SK-N-SH (cell line): ENCODE measurements at regions not wholly inside any gene's neighbourhood (a gene's known extent, or its start where the extent isn't known, plus 50 kb on each side); places are given as distances from the start of the nearest gene placed in this dataset.

Experiments used
- CTCF ChIA-PET: fragments of 300-600, 350-600 bp; formaldehyde crosslinking; extraction: SDS; loops from one replicate; lab custom pipeline; 2021; lab: Yijun Ruan, JAX
- POLR2A ChIA-PET: fragments of 350-600 bp; sonication (Branson Sonifier 250); formaldehyde crosslinking; extraction: SDS; loops from one replicate; lab custom pipeline; 2020; ENCODE audit warnings: antibody characterized with exemption, inconsistent platforms; lab: Yijun Ruan, JAX
- DNase-seq: peaks from one replicate; pipeline ENCODE4 v3.0.0; 2012
- H2AFZ ChIP-seq: fragments of 200-600 bp; sonication (generic); 2 replicates; pipeline ENCODE4 v1.8.1; 2016; ENCODE audit warnings: antibody characterized with exemption, mild to moderate bottlenecking, low read depth
- H3F3A ChIP-seq: fragments of 200-600 bp; sonication (generic); replicated peaks from 2 replicates; pipeline ENCODE3; 2016; ENCODE audit warnings: antibody characterized with exemption, mild to moderate bottlenecking; ENCODE audit not compliant: insufficient read depth
- H3K27ac ChIP-seq, 2 experiments: fragments of 200-500 bp in 1 of 2; fragments of 200-600 bp in 1 of 2; sonication (Bioruptor generic) in 1 of 2; sonication (generic), shearing (Covaris generic) in 1 of 2; 2 replicates each; pipeline versions ENCODE4 v1.5.1 to v1.6.1; 2014 to 2016; ENCODE audit warnings: low read depth in 2 of 2, inconsistent platforms in 1 of 2, low read length in 1 of 2, mild to moderate bottlenecking in 1 of 2, mixed read lengths in 1 of 2
- H3K27me3 ChIP-seq: fragments of 200-600 bp; sonication (generic), shearing (Covaris generic); 2 replicates; pipeline ENCODE4 v1.6.1; 2016; ENCODE audit warnings: mixed run types; ENCODE audit not compliant: insufficient read depth
- H3K36me3 ChIP-seq, 2 experiments: fragments of 200-500 bp in 1 of 2; fragments of 200-600 bp in 1 of 2; sonication (Bioruptor generic) in 1 of 2; sonication (generic) in 1 of 2; replicated peaks in 1 of 2; 2 replicates each; pipeline versions ENCODE3 to v1.5.1; 2014 to 2016; ENCODE audit warnings: low read length in 1 of 2, mild to moderate bottlenecking in 1 of 2; ENCODE audit not compliant: insufficient read depth in 2 of 2, control insufficient read depth in 1 of 2
- H3K4me1 ChIP-seq, 2 experiments: fragments of 200-500 bp in 1 of 2; fragments of 200-600 bp in 1 of 2; sonication (Bioruptor generic) in 1 of 2; sonication (generic), shearing (Covaris generic) in 1 of 2; 2 replicates each; pipeline versions ENCODE4 v1.5.1 to v1.6.1; 2014 to 2016; ENCODE audit warnings: low read depth in 1 of 2, low read length in 1 of 2, mixed run types in 1 of 2; ENCODE audit not compliant: insufficient read depth in 2 of 2, control insufficient read depth in 1 of 2
- H3K4me2 ChIP-seq: fragments of 200-600 bp; sonication (generic), shearing (Covaris generic); 2 replicates; pipeline ENCODE4 v1.6.1; 2017; ENCODE audit warnings: mixed run types
- H3K4me3 ChIP-seq, 2 experiments: fragments of 200-500 bp in 1 of 2; fragments of 200-600 bp in 1 of 2; sonication (Bioruptor generic) in 1 of 2; sonication (generic), shearing (Covaris generic) in 1 of 2; 2 replicates each; pipeline versions ENCODE4 v1.5.1 to v1.8.1; 2014 to 2016; ENCODE audit warnings: low read depth in 2 of 2, inconsistent platforms in 1 of 2, low read length in 1 of 2, mild to moderate bottlenecking in 1 of 2, mixed read lengths in 1 of 2, moderate library complexity in 1 of 2
- H3K79me2 ChIP-seq: fragments of 200-600 bp; sonication (generic); 2 replicates; pipeline ENCODE4 v1.8.1; 2017; ENCODE audit warnings: mild to moderate bottlenecking; ENCODE audit not compliant: insufficient read depth
- H3K9ac ChIP-seq: fragments of 200-600 bp; sonication (generic); 2 replicates; pipeline ENCODE4 v1.6.1; 2017; ENCODE audit warnings: mixed run types
- H3K9me2 ChIP-seq: fragments of 200-600 bp; sonication (generic); 2 replicates; pipeline ENCODE4 v1.6.1; 2017; ENCODE audit warnings: mixed run types
- H3K9me3 ChIP-seq: fragments of 200-600 bp; sonication (generic); 2 replicates; pipeline ENCODE4 v1.6.1; 2017; ENCODE audit warnings: mixed run types, mild to moderate bottlenecking, moderate library complexity
- H4K20me1 ChIP-seq: fragments of 200-600 bp; sonication (generic); 2 replicates; pipeline ENCODE4 v1.6.1; 2017; ENCODE audit warnings: mild to moderate bottlenecking, mixed run types; ENCODE audit not compliant: insufficient read depth
- CHD2 ChIP-seq: fragments of 150-350 bp; IDR thresholded peaks from 2 replicates; pipeline ENCODE4 v1.6.1; 2018; ENCODE audit warnings: low read length; ENCODE audit not compliant: partially characterized antibody
- EP300 ChIP-seq, 2 experiments: IDR thresholded peaks; 2 replicates each; pipeline versions ENCODE4 v1.4.0 to v1.6.1; 2012; ENCODE audit warnings: borderline replicate concordance in 1 of 2, low read depth in 1 of 2, low read length in 1 of 2
- EZH2phosphoT487 ChIP-seq: fragments of 200-600 bp; sonication (generic); IDR thresholded peaks from 2 replicates; pipeline ENCODE4 v1.6.1; 2017; ENCODE audit warnings: low read depth, mixed run types, mild to moderate bottlenecking, antibody characterized with exemption, moderate library complexity, borderline replicate concordance
- GATA2 ChIP-seq: sonication (generic); formaldehyde crosslinking; IDR thresholded peaks from 2 replicates; pipeline ENCODE4 v1.5.0; 2020; ENCODE audit warnings: mild to moderate bottlenecking, missing genetic modification reagents
- JUND ChIP-seq: IDR thresholded peaks from 2 replicates; pipeline ENCODE4 v1.4.0; 2012
- MXI1 ChIP-seq: IDR thresholded peaks from 2 replicates; pipeline ENCODE4 v1.6.1; 2012; ENCODE audit warnings: mild to moderate bottlenecking, low read depth, low read length, improper control_type of control experiment
- POLR2AphosphoS5 ChIP-seq: IDR thresholded peaks from 2 replicates; pipeline ENCODE4 v1.6.1; 2012; ENCODE audit warnings: low read depth, low read length
- RAD21 ChIP-seq: IDR thresholded peaks from 2 replicates; pipeline ENCODE4 v1.6.1; 2012; ENCODE audit warnings: mild to moderate bottlenecking, low read length
- RCOR1 ChIP-seq: fragments of 150-350 bp; IDR thresholded peaks from 2 replicates; pipeline ENCODE4 v1.6.1; 2017; ENCODE audit warnings: antibody characterized with exemption, low read length
- TAF1 ChIP-seq: IDR thresholded peaks from 2 replicates; pipeline ENCODE4 v1.6.1; 2012; ENCODE audit warnings: low read depth, mild to moderate bottlenecking, low read length, moderate library complexity, borderline replicate concordance
- TCF12 ChIP-seq: IDR thresholded peaks from 2 replicates; pipeline ENCODE4 v1.4.0; 2012
- TEAD4 ChIP-seq: IDR thresholded peaks from 2 replicates; pipeline ENCODE4 v1.4.0; 2012; ENCODE audit warnings: mild to moderate bottlenecking, borderline replicate concordance; ENCODE audit not compliant: insufficient read depth
- WGBS: methylation state at CpG from one replicate; pipeline ENCODE4 v1.1.6; 2017; ENCODE audit warnings: low lambda C conversion rate; 5-methylcytosine and 5-hydroxymethylcytosine counted together
- TF ChIP-seq, protein P1 (sequence below): IDR thresholded peaks from 2 replicates; pipeline ENCODE4 v1.4.0; 2012; ENCODE audit warnings: low read depth
- TF ChIP-seq, protein P2 (sequence below): fragments of 150-350 bp; IDR thresholded peaks from 2 replicates; pipeline ENCODE4 v1.6.1; 2017; ENCODE audit warnings: antibody characterized with exemption, low read length, low read depth, borderline replicate concordance
- TF ChIP-seq, protein P3 (sequence below): IDR thresholded peaks from 2 replicates; pipeline ENCODE4; 2012
- TF ChIP-seq, protein P4 (sequence below): fragments of 150-350 bp; IDR thresholded peaks from 2 replicates; pipeline ENCODE4 v1.6.1; 2016; ENCODE audit warnings: mild to moderate bottlenecking, low read depth, low read length
- TF ChIP-seq, protein P5 (sequence below): fragments of 200-600 bp; sonication (generic); IDR thresholded peaks from 2 replicates; pipeline ENCODE4 v1.6.1; 2017; ENCODE audit warnings: antibody characterized with exemption, mild to moderate bottlenecking, moderate library complexity
- TF ChIP-seq, protein P6 (sequence below): IDR thresholded peaks from 2 replicates; pipeline ENCODE4 v1.4.0; 2012; ENCODE audit warnings: low read depth, borderline replicate concordance

DNA sequence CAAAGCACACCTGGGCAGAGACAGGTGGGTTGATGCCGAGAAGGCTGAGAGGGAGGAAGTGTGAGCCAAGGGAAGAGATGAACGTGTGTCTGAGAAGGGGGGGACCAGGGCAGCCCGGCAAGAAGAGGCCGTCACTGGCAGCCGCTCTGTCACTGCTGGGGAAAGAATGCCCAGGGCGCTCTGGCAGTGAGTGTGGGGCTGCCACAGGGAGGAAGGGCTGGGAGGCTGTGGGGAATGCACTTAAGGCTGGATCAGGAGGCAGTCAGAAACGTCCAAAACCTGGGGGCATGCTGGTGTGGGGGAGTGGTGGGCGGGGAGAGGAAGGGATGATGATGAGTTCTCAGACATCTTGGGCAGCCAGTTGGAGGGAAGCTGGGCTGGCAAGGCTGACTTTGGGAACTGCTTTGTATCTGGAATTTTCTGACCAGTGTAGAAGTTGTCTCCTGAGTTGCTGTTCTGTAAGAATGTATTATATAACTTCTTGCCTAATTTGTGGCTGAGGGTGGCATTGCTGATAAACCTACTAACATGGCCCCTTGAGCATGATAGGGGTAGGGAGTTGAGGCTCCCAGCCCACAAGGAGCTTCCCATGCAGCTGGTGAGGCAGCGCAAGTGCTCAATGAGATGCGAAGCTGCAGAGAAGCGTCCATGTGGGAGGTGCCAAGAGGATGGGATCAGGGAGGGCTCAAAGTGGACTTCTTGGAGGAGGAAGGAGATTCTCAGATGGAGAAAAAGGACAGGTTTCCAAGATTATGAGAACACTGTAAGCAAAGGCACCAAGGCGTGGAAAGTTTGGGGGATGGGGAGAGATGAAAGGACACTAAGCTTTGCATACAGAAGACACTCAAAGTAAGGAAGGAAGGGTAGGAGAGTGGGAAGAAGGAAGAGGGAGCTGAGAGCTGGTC, 185.1 kb upstream of the HAAO start:
- 92% methylated on average over 12 of the region's 12 CpGs for WGBS
- H3K4me3 ChIP-seq: no peak overlapping the region
- no peak overlapping the region for H3K27ac ChIP-seq
- no peak for TF ChIP-seq JUND
- TF ChIP-seq, protein P1, sequence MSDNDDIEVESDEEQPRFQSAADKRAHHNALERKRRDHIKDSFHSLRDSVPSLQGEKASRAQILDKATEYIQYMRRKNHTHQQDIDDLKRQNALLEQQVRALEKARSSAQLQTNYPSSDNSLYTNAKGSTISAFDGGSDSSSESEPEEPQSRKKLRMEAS: no peak
- no peak for TF ChIP-seq GATA2 (CRISPR knock-in tag)
- TF ChIP-seq, protein P2, sequence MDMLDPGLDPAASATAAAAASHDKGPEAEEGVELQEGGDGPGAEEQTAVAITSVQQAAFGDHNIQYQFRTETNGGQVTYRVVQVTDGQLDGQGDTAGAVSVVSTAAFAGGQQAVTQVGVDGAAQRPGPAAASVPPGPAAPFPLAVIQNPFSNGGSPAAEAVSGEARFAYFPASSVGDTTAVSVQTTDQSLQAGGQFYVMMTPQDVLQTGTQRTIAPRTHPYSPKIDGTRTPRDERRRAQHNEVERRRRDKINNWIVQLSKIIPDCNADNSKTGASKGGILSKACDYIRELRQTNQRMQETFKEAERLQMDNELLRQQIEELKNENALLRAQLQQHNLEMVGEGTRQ: no peak
- TF ChIP-seq POLR2AphosphoS5: no peak
- TF ChIP-seq RCOR1: no peak
- TF ChIP-seq TEAD4: no peak
- TF ChIP-seq TAF1: no peak
- TF ChIP-seq EP300 (IDR thresholded peaks at IDR 0.05; ENCODE audit: borderline replicate concordance in 1 of 2, low read depth in 1 of 2, low read length in 1 of 2): no peak
- no peak for TF ChIP-seq MXI1
- TF ChIP-seq EZH2phosphoT487: no peak
- TF ChIP-seq, protein P3, sequence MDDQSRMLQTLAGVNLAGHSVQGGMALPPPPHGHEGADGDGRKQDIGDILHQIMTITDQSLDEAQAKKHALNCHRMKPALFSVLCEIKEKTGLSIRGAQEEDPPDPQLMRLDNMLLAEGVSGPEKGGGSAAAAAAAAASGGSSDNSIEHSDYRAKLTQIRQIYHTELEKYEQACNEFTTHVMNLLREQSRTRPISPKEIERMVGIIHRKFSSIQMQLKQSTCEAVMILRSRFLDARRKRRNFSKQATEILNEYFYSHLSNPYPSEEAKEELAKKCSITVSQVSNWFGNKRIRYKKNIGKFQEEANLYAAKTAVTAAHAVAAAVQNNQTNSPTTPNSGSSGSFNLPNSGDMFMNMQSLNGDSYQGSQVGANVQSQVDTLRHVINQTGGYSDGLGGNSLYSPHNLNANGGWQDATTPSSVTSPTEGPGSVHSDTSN: no peak
- TF ChIP-seq, protein P4, sequence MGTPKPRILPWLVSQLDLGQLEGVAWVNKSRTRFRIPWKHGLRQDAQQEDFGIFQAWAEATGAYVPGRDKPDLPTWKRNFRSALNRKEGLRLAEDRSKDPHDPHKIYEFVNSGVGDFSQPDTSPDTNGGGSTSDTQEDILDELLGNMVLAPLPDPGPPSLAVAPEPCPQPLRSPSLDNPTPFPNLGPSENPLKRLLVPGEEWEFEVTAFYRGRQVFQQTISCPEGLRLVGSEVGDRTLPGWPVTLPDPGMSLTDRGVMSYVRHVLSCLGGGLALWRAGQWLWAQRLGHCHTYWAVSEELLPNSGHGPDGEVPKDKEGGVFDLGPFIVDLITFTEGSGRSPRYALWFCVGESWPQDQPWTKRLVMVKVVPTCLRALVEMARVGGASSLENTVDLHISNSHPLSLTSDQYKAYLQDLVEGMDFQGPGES: no peak
- TF ChIP-seq, protein P5, sequence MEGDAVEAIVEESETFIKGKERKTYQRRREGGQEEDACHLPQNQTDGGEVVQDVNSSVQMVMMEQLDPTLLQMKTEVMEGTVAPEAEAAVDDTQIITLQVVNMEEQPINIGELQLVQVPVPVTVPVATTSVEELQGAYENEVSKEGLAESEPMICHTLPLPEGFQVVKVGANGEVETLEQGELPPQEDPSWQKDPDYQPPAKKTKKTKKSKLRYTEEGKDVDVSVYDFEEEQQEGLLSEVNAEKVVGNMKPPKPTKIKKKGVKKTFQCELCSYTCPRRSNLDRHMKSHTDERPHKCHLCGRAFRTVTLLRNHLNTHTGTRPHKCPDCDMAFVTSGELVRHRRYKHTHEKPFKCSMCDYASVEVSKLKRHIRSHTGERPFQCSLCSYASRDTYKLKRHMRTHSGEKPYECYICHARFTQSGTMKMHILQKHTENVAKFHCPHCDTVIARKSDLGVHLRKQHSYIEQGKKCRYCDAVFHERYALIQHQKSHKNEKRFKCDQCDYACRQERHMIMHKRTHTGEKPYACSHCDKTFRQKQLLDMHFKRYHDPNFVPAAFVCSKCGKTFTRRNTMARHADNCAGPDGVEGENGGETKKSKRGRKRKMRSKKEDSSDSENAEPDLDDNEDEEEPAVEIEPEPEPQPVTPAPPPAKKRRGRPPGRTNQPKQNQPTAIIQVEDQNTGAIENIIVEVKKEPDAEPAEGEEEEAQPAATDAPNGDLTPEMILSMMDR: no peak
- no peak for TF ChIP-seq CHD2
- no peak for TF ChIP-seq TCF12
- TF ChIP-seq, protein P6, sequence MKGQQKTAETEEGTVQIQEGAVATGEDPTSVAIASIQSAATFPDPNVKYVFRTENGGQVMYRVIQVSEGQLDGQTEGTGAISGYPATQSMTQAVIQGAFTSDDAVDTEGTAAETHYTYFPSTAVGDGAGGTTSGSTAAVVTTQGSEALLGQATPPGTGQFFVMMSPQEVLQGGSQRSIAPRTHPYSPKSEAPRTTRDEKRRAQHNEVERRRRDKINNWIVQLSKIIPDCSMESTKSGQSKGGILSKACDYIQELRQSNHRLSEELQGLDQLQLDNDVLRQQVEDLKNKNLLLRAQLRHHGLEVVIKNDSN: no peak
- no peak for TF ChIP-seq RAD21
- TF ChIP-seq, all 33 proteins: peak for 0
- H3K9me3 ChIP-seq: no peaks in the 10 kb centered on the region
- H3K9me2 ChIP-seq: no peaks in the 10 kb centered on the region
- H3K79me2 ChIP-seq: no peaks in the 10 kb centered on the region
- no peak overlapping the region for H3K9ac ChIP-seq
- H2AFZ ChIP-seq: no peak overlapping the region
- H3K27me3 ChIP-seq: no peaks in the 10 kb centered on the region
- DNase-seq: no peak
- no peaks in the 10 kb centered on the region for H3K36me3 ChIP-seq
- H3K4me1 ChIP-seq: peaks cover 3 to 8% of the 10 kb centered on the region in 2 experiments; a peak in 3 of 4 replicates
- peaks cover 1% of the 10 kb centered on the region for H3F3A ChIP-seq
- ChIA-PET CTCF (interaction anchor here (0.7 to 13.1 kb wide), 12 partner anchors 14 to 600 kb away, joined by 3 to 299 read pairs (median 7); partner anchors contain the start of gene ZFP36L2), POLR2A (interaction anchor here (1.2 to 2.6 kb wide), 2 partner anchors 244 to 249 kb away, joined by 4 to 8 read pairs; partner anchors contain the start of gene ZFP36L2)
- no peak overlapping the region for H3K4me2 ChIP-seq
- no peaks in the 10 kb centered on the region for H4K20me1 ChIP-seq
